ENCODE measurements at regions not wholly inside any gene's neighbourhood (a gene's known extent, or its start where the extent isn't known, plus 50 kb on each side); places are given as distances from the start of the nearest gene placed in this dataset.
A peak's percentile ranks its signal among the peaks of the same experiment; 100 is the strongest.

DNA sequence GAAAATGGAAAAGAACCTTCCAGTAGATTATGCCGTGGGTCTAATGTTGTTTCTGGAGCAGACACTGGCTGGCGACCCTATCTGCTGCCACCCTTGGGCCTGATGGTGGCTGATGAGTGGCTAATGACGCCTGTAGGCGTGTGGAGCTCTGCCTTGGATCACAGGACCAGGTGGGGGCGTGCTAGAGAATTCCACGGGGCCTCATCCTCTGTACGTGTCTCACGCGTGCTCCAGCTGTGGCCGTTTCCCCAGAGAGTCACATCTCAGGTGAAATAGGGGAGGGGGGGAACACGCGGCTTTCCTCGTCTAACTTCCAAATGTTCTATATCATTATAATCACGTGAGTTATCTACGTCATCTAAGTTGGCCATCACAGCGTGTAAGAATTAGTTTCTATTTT is 160.9 kb upstream of the SMIM21 start:
- no peak for DNase-seq (ENCODE audit: low read depth)

DNA sequence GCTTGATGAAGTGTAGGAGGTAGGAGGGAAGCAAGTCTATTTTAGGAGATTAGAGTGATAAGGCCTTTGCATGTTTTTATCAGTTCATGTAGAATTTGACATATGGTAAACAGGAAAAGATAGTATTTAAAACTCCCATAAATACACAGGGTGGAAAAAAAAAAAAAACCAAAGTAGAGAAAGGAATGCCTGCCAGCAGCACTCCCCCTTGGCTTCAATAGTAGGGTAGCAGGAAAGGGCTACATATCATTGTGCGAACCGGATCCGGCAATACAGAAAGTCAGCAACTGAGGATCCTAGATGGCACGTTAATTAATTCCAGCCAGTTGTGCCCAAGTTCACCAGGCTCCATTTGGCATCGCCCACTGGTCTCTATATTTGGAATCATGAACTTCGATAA is 159.6 kb upstream of the SMIM21 start:
- DNase-seq (ENCODE audit: low read depth) = no peak

DNA sequence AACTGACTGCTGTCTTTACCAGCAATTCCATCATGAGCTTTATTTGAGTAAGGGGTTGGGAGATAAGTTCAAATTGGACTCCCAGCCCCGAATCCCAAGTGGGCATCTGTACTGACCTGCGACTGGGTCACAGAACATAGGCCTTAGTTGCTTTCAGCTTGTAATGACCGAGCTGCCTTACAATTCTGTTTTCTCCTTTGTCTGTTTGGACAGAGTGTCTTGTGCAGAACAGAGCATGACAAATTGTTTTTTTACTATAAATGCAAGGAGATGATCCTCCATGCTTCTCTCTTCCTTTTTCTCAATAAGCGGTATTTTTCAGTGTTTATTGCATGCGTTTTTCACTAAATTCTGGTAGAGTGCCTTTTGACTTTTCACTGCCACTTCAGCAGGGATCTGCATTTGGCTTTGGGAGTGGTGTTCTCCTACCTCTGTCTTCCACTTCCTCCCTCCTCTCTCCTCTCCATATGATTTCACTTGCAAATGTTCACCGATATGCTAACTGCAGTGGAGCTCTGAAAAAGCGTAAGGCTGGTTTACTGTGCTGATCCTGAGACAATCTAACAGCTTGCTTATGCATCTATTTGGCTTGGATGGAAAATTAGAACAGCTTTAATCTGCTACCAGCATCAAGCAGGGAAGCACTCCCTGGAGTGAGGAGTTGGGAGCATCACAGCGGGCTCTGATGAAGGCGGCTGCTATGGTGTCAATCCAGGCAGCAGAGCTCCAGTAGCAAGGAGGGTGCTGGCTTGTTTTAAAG is 158.8 kb upstream of the SMIM21 start:
- no peak for DNase-seq (ENCODE audit: low read depth)

DNA sequence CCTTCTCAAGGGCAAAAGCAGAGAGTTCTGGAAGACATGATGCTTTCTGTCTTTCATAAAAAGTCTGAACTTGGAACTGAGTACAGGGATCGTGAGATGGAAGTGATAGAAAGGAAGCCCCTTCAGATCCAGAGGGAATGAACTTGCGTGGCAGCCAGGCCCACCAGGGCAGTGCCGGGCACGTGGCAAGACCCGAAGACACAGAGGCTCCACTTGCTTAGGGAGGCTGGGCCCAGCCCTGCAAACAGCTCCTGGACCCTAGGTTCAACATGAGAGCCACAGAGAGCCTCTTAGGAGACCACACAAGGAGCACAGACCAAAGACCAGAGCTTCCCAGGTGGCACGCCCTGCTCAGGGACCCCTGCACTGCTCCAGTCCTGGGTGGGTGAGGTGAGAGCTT is 155.4 kb upstream of the SMIM21 start:
- no peak for DNase-seq (ENCODE audit: low read depth)

DNA sequence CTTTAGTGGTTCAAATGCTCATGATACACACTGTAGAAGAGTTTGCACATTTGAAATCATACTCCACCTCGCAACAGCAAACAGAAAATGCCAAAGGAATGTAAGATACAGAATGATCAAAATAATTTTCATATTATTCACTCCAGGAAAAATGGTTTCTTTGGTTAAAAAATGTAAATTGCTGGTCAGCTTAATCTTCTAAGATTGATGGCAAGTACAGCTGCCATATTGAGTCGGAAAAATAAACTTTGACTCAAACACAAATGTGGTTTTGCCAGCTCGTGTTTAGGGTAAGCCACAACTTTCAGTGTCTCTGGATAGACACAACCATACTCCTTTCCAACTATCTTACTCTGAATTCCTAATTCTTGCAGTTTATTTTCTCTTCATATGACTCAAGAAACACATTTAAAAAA is 154.9 kb upstream of the SMIM21 start:
- peak; percentile 91 for DNase-seq (ENCODE audit: low read depth)

DNA sequence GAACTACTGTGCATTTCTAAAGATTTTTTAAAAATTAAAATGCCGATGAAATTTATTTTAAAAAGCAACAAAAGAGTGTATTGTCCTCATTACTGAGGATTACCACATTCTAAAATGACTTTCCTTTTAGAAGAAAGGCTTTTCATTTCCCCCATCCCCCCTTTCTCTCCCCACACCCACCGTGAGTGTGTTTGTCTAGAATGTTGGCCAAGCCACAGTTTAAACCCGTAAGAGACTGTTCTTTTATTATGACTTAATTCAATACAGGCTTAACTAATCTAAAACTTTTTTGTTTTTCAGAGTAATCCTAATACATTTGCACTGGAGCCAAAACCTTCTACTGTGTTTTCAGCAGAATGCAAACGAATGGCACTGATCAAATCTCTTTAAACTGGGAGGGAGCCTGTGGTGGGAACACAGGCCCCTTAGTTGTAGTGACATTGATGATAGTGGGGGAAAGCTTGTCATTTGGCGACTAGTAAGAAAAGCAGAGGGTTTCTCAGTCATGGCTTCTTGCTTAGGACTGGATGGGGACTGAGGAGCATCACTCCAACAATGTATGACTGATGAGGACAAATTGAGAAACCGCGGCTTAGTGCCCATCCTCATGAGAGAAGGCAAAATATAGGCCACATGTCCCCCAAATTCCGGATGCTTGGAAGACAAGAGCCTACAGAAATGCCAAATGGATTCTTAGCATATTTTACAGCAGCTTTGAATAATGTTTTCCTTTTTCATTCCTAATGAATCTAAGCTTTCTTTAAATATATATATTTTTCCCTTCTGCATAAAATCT is 154.0 kb upstream of the SMIM21 start:
- peak; percentile 20 for DNase-seq (ENCODE audit: low read depth)

DNA sequence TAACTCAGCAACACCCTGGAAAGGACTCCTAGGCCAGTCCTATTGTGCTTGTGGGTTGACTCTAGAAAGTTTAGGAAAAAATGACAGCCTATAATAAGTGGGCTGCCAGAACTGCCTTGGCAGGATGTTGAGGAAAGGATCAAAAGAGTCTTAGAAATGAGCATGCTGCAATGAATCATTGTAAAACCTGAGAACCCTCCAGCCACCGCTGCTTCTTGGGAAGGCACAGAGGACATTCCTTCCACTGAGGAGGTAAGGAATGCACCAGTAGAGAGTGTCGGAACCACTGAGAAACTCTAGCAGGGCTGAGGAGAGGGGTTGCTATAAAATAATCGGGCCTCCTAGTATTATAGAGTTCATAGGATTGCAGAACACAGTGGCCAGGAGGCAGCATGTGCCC is 146.7 kb upstream of the SMIM21 start:
- DNase-seq (ENCODE audit: low read depth) = no peak

DNA sequence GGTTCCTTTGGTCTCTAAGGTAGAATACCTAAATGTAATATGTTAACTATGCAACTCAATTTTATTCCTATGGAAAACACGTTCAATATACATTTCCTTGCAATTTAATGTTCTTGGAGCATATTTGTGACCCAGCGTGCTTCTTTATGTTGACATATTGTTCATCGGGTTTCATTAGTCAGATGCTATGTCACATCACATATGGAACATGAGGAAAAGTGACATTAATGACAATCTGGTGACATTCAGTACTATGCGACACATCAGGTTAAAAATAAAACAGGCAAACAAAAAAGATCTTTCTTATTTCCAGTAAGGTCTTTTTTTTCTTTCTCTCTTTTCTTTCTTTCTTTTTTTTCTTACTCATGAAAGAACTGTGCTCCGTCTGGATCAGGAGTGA is 135.6 kb upstream of the SMIM21 start:
- DNase-seq (ENCODE audit: low read depth) = no peak

DNA sequence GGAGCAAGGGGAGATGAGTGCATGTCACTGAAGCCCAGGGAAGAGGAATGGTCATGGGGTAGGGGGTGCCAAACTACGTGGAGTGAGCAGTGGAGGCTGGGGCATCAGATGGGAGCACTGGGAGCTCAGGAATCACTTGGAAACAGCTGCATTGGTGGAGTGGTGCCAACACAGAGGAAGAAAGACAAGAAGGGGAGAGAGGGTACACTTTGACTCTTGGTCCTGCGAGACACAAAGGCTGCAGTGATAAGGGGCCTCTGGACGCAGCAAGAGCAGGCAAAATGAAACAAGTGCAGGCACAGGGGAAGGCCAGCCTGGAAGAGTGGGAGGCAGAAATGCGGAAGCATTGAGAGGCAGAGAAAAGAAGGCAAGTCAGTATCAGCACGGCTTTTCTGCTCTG is 134.7 kb upstream of the SMIM21 start:
- no peak for DNase-seq (ENCODE audit: low read depth)

DNA sequence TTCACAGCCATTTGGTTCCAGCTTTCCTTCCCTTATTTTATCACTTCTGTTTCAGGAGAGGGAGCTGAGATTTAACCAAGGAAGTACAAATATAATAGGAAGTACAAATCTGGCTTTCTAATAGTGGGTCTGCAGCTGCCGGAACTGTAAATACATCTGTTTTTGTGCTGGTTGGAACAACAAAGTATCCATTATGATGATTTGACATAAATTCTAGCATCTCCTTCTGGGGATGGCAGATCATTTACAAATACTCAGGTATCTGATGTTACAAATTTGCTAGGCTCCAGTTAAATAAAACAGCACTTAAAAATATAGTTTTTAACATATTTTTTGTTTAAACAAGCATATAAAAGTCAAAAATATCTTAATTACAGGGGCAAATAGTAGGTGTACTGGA is 131.3 kb upstream of the SMIM21 start:
- DNase-seq (ENCODE audit: low read depth) = no peak

DNA sequence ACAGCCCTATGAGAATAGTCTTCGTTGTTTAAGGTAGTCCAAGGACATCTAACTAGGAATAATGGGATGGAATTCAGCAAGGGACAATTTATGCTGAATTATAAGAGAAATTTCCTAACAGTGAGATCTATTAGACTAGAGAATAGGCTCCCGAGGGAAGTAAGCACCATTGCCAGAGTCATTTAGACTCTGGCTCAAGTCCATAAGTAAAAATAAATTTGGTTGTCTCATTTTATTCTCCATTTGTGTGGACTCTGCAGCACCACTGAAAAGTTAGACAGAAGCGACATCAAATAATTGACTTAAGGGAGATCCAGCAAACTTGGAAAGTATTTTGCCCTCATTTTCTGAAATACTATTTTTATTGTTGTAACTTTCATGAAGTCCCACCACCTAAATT is 129.3 kb upstream of the SMIM21 start:
- no peak for DNase-seq (ENCODE audit: low read depth)

DNA sequence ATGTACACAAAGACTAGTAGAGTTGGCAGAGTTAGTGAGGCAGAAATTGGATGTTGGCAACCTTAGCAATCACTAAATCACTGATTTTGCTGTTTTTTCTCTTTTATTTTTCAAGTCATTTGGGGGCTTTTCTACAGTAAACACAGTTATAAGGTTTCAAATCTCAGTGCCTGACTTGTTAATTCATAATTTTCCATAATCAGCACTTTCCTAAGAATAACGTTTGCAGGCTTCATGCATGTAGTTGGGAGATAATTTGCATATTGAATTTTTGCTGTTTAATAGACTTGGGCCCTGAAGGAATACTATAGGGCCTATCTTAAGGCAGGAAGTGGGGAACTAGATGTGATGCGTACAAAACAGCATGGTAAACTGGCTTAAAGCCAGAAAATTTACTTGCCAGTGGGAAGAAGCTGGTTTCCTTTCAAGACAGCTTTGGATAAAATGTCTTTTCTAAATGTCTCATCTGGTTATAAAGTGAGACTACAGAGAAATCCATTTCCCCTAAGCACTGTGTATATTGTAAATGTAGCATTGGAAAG is 127.2 kb upstream of the SMIM21 start:
- no peak for DNase-seq (ENCODE audit: low read depth)

DNA sequence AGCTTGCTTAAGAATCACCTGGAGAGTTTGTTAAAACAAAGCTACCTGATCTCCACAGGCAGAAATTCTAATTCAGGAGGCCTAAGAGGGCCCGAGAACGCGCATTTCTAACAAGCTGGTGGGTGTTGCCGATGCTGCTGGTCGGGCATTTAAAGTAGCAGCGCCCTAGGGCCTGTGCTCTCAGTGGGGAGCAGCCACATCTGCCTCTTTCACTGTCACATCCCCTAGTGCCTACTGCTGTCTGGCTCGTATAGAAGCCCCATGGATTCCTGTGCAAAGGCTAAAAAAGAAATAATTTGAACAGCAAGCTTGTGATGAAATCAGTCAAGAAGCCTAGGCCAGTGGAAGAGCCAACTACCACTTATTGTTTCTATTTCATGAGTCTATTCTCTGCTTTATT is 126.7 kb upstream of the SMIM21 start:
- DNase-seq (ENCODE audit: low read depth) = no peak

DNA sequence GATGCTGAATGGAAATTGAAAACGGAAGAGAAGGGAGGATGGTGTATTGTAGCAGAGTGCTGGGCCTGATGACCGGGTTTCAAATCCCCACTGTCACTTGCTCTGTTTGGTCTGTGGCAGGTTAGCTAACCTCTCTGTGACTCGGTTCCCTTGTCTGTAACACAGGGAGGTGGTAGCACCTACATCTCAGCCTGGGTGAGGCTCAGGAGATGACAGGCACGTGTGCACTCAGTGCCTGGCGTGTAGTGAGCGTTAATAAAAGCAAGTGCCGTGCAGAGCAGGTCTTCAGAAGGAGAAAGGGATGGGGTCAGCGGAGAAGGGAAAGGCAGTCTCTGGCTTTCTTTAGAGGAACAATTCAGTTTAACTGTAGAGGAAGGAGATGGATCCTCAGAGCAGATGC is 125.5 kb upstream of the SMIM21 start:
- no peak for DNase-seq (ENCODE audit: low read depth)

DNA sequence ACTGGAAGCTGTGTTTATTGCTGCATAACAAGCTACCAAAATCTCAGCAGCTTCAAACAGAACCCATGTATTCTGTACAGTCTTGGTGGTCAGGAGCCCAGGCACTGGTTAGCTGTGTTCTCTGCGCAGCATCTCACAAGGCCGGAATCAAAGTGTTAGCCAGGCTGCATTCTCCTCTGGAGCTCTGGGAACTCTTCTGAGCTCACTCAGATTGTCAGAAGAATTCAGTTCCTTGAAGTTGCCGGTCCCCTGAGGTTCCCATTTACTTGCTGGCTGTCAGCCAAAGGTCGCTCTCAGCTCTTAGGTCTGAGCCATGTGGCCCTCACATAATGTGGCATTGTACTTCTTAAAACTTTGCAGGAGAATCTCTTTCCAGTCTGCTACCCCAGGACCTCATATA is 123.6 kb upstream of the SMIM21 start:
- DNase-seq (ENCODE audit: low read depth) = no peak

DNA sequence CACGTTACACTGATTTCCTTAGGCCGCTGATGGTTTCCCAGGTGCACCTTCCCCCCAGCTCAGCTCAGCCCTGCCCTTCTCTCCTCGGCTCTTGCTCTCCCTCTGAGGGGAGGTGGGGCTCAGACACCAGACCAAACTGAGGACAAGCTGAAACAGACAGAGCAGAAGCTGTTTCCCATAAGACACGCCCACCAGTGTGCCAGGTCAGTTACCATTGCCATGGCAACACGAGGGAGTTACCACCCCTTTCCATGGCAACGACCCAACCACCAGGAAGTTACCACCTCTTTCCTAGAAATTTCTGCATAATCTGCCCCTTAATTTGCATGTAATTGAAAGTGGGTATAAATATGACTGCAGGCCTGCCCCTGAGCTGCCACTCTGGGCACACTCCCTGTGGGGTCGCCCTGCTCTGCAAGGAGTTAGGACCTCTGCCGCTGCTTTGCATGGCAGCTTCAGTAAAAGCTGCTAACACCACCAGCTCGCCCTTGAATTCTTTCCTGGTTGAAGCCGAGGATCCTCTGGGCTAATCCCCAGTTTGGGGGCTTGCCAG is 120.9 kb upstream of the SMIM21 start:
- no peak for DNase-seq (ENCODE audit: low read depth)

DNA sequence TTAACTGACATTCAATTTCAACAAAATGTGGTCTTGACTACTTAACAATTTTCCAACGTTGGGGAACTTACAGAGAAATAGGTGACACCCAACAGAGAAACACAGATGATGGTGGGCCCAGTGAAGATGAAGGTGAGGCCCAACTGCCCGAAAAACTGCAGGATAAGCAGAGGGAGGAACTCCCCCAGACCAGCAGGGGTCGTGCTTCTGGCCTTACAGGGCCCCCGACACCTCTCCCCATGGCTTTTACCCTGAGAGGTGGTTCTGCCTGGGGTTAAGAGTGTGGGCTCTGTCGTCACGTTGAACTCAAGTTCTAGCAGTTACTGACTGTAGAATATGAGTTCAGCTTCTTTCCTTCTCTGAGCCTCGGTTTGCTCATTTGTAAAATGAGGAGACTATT is 119.5 kb upstream of the SMIM21 start:
- no peak for DNase-seq (ENCODE audit: low read depth)

DNA sequence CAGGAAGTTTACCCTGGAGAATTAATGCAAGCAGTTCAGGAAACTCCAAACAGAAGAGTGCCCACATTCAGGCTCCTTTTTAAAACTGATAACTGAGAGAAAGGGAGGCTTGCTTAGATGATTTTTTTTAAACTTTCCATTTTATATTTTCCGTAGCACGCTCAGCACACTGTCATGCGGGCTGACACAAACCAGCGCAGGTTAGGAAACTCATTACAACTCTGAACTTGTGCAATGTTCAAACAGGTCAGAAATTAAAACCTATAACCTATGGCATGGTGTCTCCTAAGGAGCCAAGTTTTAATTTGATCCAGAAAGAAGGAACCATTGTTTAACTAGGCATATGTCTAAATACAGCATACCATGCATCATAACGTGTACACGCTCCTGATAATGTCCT is 117.7 kb upstream of the SMIM21 start:
- DNase-seq (ENCODE audit: low read depth) = no peak

DNA sequence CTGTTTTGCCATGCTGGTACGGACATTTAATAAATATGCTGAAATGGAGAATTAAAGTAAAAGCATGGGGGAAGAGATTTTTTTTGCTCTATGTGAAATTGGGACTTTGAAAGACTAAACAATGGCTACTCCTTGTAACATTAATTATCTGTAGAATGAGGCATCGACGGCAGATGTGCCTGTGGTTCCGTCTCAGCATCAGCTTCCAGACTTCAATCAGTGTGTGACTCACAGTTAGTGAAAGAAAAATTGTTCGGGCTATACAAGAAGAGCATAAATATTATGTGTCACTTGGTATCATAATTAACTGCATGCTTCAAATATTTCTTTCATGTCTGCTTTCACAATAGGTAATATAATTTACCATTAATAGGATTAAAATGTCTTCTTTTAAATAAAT is 117.0 kb upstream of the SMIM21 start:
- DNase-seq (ENCODE audit: low read depth) = peak; percentile 80

DNA sequence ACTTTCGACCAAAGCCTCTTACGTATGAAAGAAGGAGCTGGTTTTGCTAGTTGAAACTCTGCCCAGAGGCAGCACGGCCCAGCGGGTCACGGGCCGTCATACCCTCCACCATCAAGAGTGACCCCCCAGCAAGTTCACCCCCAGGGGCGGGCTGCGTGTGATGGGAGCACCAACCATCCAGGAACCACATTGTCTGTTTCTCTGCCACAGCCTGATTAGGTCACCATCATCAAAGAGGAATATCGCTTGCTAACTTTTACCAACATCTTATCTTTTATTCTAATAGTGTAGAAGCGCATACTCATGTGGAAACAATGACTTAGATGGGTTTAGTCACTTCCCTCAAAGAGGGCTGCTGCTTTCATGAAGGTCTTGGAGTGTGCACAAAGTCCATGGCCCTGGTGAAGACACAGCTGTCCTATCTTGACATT is 116.6 kb upstream of the SMIM21 start:
- no peak for DNase-seq (ENCODE audit: low read depth)

DNA sequence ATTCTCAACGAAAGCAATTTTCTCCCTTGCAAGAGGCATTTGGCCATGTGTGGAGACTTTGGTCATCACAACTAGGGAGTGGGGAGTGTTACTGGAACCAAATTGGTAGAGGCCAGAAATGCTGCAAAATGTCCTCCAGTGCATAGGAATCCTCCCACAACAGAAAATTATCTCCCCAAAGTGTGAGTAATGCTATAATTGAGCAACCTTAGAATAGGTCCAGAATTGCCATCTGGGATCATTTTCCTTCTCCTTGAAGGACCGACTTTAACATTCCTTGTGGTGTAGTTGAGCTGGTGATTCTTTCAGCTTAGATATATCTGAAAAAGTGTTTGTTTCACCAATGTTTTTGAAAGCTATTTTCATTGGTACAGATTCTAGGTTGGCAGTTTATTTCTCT is 111.2 kb upstream of the SMIM21 start:
- peak; percentile 94 for DNase-seq (ENCODE audit: low read depth)

DNA sequence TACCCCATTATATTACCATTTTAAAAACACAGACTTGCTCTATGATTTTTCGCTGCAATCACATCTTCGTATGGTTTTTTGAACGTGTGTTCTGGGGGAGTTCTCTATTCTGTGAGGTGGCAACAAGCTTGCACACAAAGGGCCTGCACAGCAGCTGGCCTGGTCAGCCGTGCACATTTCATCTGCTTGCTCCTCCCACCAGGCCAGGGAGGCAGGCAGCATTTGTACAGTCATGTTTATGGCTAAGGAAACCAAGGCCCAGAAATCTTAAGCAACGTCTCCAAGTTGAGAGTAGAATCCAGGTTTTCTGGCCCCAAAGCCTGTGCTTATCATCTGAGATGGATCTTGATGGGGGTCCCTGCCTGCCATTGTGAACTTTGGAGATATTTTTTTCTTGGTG is 106.4 kb upstream of the SMIM21 start:
- DNase-seq (ENCODE audit: low read depth) = peak; percentile 24

DNA sequence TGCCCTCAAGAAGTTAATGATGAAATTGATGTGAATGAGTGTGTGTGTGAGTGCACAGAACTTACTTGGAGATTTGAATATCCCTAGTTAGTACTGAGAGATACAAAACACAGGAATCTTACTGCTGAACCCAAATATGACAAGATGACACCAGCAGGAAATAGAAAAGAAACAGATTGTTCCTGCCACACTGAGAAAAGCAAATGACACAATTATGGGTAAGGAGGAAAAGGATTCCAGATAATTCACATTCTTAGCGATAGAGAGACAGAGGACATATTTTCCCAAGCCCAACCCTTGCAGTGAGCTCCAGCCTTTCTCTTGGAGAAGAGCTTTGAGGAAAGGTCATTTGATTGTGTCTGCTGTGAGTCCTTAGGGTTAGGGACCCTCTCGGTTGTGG is 105.7 kb upstream of the SMIM21 start:
- DNase-seq (ENCODE audit: low read depth) = no peak

Data from GM04503 (cell line).